ENCODE measurements at regions not wholly inside any gene's neighbourhood (a gene's known extent, or its start where the extent isn't known, plus 50 kb on each side); places are given as distances from the start of the nearest gene placed in this dataset.

GRCh38 chr12:105916760-105917039, 222.1 kb downstream of the NUAK1 start:
- TF ChIP-seq ELF4 (IDR thresholded peaks at IDR 0.05) (no peak), LEF1 (IDR thresholded peaks at IDR 0.05; ENCODE audit: borderline replicate concordance) (no peak), TARDBP (IDR thresholded peaks at IDR 0.05) (no peak), BHLHE40 (IDR thresholded peaks at IDR 0.05; ENCODE audit: borderline replicate concordance) (no peak), SP1 (IDR thresholded peaks at IDR 0.05) (no peak), ZNF384 (IDR thresholded peaks at IDR 0.05) (no peak), HDGF (IDR thresholded peaks at IDR 0.05; ENCODE audit: borderline replicate concordance) (no peak), FOXK2 (IDR thresholded peaks at IDR 0.05) (no peak), ARNT (IDR thresholded peaks at IDR 0.05) (no peak), FOXA1 (IDR thresholded peaks at IDR 0.05) (no peak), PKNOX1 (IDR thresholded peaks at IDR 0.05) (no peak)
